ENCODE measurements at regions not wholly inside any gene's neighbourhood (a gene's known extent, or its start where the extent isn't known, plus 50 kb on each side); places are given as distances from the start of the nearest gene placed in this dataset.

- no peak for TF ChIP-seq POLR2A (IDR thresholded peaks at IDR 0.05; ENCODE audit: low read depth, low read length)
- TF ChIP-seq POLR2AphosphoS5 (IDR thresholded peaks at IDR 0.05; ENCODE audit: low read depth, low read length) = no peak
Measured at GRCh38 chr18:34493099-34493544, 217.0 kb upstream of the DTNA start.

All from GM12892 (cell line).